ENCODE measurements at regions not wholly inside any gene's neighbourhood (a gene's known extent, or its start where the extent isn't known, plus 50 kb on each side); places are given as distances from the start of the nearest gene placed in this dataset.

- DNase-seq: no peak
These were observed 55.7 kb upstream of the OR5AN1 start for GRCh38 chr11:59302991-59303390.

- no peak for DNase-seq
These were observed 63.3 kb upstream of the OR5AN1 start for GRCh38 chr11:59295435-59295834.

GRCh38 chr11:59292611-59293010 is 66.1 kb upstream of the OR5AN1 start:
- DNase-seq: no peak

- DNase-seq: no peak
These were observed 67.5 kb upstream of the OR5AN1 start for GRCh38 chr11:59291228-59291627.

GRCh38 chr11:59289356-59290181 is 69.1 kb upstream of the OR5AN1 start:
- DNase-seq: no peak

- DNase-seq: no peak
These were observed 72.9 kb upstream of the OR5AN1 start for GRCh38 chr11:59285716-59286260.

- DNase-seq: no peak
These were observed 72.0 kb upstream of the MPEG1 start for GRCh38 chr11:59284773-59285129.

- DNase-seq: peak; percentile 36 to 72
These were observed 71.4 kb upstream of the MPEG1 start for GRCh38 chr11:59283825-59284772.

GRCh38 chr11:59283311-59283710 is 70.6 kb upstream of the MPEG1 start:
- DNase-seq: no peak

- DNase-seq: peak in 1 of 2 donors; percentile 4
These were observed 68.5 kb upstream of the MPEG1 start for GRCh38 chr11:59281177-59281576.

- peak in 1 of 2 donors; percentile 80 for DNase-seq
These were observed 60.7 kb upstream of the MPEG1 start for GRCh38 chr11:59273373-59273841.

GRCh38 chr11:59272771-59273372 is 60.1 kb upstream of the MPEG1 start:
- no peak for DNase-seq

- DNase-seq: no peak
These were observed 59.1 kb upstream of the MPEG1 start for GRCh38 chr11:59271811-59272327.

GRCh38 chr11:59271247-59271755 is 58.6 kb upstream of the MPEG1 start:
- no peak for DNase-seq

- no peak for DNase-seq
These were observed 55.2 kb upstream of the MPEG1 start for GRCh38 chr11:59267736-59268475.

GRCh38 chr11:59267196-59267595 is 54.5 kb upstream of the MPEG1 start:
- no peak for DNase-seq

GRCh38 chr11:59266491-59266890 is 53.8 kb upstream of the MPEG1 start:
- DNase-seq: no peak

GRCh38 chr11:59265735-59266134 is 53.0 kb upstream of the MPEG1 start:
- no peak for DNase-seq

- DNase-seq: no peak
These were observed 52.0 kb upstream of the MPEG1 start for GRCh38 chr11:59264736-59265135.

GRCh38 chr11:59263225-59263894 is 50.6 kb upstream of the MPEG1 start:
- peak in 1 of 2 donors; percentile 10 for DNase-seq
